Left ventricle myocardium superior (tissue), 1 donor: ENCODE measurements at regions not wholly inside any gene's neighbourhood (a gene's known extent, or its start where the extent isn't known, plus 50 kb on each side); places are given as distances from the start of the nearest gene placed in this dataset.

ENCODE experiments used
- ATAC-seq: fragments of 200-7000 bp; cut with Tn5 transposase; one replicate; pipeline ENCODE4 v1.9.1; 2020; ENCODE audit warnings: mild to moderate bottlenecking, moderate library complexity
- DNase-seq: peaks from one replicate; pipeline ENCODE4 v3.0.0-alpha.2; 2020
- intact Hi-C: fragments of 100-400 bp; cut with micrococcal nuclease; formaldehyde crosslinking; loops from one replicate; pipeline ENCODE4 v1.11.0; 2022
- donor health status: DM: no; HTN: yes; CAD: no; lungs with severe emphysema.

GRCh38 chr13:29902632-29903305, 52.4 kb upstream of the UBL3 start:
- intact Hi-C loops: no loop called here
- ATAC-seq (no peak), DNase-seq (no peak)

- peak; percentile 74 for ATAC-seq
- intact Hi-C loops: no loop called here
- DNase-seq: no peak
Measured at GRCh38 chr13:29901710-29902631, 51.6 kb upstream of the UBL3 start.
